ENCODE measurements at regions not wholly inside any gene's neighbourhood (a gene's known extent, or its start where the extent isn't known, plus 50 kb on each side); places are given as distances from the start of the nearest gene placed in this dataset.
"Not testable (repeated sequence)": the region's sequence is repeated elsewhere in the genome, so short reads cannot be mapped to it uniquely, and the experiment has no call there.

DNA sequence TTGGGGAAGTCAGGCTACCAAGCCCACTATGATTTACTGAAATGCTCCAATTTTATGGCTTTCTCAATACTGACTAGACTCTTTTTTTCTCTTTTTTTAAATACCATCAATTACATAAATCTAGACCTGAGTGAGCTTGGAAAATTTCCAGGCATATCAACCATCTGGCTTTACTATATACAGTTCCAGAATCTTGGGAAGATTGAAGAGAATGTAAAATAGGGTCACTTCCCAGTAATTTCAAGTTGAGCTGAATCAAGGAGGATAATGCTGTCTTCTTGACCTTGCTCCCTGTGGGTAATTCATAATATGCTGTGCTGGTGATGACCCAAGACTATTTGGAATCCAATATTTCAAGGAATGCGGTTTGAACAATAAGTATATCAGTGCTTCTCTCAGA is 108.1 kb downstream of the MAP3K21 start:
- DNase-seq (ENCODE audit: low spot score) = no peak

DNA sequence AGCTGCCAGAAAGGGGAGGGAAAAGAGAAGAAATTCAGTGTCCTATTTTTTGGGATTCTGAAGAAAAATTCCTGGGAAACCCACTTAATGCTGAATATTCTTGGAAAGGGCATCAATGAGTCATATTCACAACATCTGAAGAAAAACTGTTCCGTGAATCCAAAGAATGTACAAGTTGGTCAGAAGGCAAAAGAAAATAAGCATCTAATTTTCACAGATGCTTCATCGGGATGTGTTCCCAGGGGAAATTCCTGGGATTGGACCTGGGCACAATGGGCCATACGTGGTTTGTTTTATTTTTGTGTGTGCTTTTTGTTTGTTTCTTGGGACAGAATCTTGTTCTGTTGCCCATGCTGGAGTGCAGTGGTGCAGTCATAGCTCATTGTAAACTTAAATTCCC is 112.2 kb downstream of the MAP3K21 start:
- DNase-seq (ENCODE audit: low spot score) = no peak

DNA sequence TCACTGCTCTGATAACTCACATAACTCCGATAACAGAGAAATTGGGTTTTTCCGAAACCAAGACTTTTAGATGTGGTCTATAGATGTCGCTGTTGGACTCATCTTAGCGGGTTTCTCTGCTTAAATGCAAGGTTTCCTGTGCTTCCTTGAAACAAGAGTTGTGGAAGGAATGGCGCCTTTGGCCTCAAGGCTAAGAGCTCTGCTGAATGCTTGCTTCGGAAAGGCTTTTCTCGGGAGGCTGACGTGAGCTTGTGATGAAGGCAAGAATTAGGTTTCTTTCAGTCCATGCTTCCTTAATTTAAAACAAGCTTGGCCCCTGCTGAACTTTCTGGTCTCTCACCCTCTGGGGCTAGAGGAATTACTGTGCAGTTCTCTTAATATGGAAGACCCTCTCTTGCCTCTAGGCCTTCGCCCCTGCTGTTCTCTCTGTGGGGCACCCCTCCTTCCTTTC is 113.5 kb downstream of the MAP3K21 start:
- DNase-seq (ENCODE audit: low spot score) = peak; percentile 80

DNA sequence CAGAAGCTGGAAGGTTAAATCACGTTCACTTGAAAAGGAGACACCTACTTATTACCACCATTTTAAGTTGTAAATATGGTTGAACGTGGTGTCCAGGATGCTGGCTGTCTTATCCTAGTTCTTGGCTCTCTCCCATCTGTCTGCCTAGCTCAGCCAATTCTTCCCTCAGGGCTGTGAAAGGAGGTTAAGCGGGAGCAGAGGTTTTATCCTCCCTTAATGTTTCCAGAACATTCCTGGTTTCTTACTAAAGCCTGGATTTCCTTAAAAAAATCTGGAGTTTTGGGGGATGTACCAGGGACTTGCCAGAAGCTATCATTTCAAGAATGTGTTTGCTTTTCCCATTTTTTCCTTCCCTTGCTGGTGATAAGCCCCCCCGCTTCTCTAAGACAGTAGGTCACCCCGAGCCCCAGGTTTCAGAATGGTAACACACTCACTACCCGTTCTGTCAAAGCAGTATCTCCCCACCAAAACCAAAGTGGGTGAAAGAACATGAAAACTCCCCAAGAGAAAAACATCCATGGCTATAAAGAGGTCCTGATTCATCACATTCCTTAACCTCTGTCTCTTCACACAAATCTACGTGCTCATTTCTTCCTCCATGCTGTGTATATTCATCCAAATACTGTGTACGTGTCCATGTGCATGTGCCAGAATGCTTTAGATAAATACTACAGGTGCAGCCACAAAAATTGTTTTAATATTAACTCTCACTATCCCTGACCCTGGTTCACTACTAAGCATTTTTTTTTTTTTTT is 114.7 kb downstream of the MAP3K21 start:
- DNase-seq (ENCODE audit: low spot score) = peak; percentile 28

DNA sequence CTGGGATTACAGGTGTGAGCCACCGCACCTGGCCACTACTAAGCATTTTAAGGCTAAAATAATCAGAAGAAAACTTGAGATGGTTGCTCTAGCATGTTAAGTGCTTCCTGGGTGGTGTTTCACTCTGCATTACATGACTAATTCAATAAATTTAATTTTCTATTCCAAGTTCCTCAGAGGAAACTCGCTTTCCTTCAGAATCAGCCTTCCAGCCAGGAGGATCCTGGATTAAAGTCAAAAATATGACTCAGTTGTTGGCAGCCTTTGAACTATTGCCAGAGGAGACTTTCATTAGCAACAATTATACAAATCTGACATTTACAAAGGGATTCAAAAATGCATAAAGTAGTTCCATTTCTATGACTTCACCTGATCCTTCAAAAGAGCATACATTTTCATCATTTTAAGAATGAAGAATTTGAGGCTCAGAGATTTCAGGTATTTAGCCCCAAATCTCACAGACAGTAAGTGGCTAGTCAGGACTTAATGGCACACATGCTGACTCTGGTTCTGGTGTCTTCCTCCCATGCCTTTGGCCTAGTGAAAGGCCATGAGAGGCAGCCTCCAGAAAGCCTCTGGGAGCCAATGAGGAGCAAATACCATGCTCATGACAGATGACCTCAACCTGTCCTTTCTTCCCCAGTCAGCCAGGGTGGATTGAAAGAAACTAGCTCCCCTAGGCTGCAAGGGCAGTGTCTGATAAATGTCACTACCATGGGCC is 115.7 kb downstream of the MAP3K21 start:
- peak; percentile 71 for DNase-seq (ENCODE audit: low spot score)

DNA sequence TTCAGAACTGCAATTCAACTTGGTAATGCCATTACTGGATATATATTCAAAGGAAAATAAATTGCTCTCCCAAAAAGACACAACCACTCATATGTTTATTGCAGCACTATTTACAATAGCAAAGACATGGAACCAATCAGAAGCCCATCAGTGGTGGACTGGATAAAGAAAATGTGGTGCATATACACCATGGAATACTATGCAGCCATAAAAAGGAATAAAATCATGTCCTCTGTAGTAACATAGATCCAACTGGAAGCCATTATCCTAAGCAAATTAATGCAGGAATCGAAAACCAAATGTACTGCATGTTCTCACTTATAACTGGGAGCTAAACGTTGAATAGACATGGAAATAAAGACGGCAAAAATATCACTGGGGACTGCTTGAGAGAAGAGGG is 117.0 kb downstream of the MAP3K21 start:
- DNase-seq (ENCODE audit: low spot score) = no peak

DNA sequence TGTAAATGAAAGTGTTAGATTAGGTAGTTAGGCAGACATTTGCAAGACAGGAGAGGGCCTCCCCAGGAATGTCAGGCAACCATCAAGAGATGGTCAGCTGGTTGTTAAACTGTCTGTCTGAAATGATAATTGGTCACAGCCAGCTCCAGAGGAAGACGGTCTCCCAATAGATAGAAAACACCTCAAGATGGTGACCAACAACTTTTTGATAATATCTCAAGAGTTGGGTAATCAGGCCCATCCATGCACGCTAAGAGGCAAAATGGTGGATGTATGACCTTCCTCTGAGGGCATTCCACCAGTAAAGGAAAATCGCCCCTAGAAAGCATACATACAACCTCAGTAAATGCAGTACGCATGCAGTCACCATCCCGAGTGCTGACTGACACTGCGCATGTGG is 118.2 kb downstream of the MAP3K21 start:
- no peak for DNase-seq (ENCODE audit: low spot score)

DNA sequence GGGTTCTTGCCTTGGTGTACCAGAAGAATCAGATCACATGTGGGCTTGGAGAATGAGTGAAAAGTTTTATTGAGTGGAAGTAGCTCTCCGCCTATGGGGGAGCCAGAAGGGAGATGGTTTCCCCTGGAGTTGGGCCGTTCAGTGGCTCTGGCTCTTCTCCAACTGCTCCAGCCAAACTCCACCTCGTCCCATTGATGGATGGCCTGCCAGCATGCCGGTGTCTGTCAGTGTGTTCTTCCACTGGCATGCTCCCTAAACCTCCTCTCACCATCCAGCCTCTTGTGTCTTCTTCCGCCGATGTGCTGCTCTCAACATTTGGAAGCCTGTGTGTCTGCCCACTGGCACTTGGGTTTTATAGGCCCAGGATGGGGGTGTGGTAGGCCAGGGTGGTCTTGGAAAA is 119.4 kb downstream of the MAP3K21 start:
- DNase-seq (ENCODE audit: low spot score) = no peak

DNA sequence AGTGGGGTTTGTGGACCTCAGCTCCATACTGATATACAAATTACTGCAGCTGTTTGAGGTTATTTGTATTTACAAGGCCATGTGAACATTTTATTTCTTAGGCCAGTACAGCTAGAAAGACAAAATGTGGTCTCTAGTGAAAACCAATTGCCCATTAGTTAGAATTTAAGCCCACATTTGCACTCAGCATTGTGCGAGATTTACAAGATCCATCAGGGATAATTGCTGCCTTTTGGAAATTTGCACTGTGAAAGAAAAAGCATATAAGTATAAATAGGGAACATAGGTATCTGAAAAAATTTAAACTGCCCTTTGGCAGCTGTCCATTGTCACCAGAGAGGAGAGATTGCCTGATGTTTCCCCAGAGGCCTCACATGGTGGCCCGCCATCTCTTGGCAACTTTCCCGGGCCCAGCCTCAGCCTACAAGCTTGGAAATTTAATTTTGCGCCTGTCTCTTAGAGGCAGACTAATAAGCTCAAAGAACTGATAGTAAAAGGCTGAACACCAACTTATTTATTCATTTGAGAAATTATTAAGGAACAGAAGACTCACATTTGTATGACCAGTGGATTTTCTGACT is 120.7 kb downstream of the MAP3K21 start:
- DNase-seq (ENCODE audit: low spot score) = no peak

DNA sequence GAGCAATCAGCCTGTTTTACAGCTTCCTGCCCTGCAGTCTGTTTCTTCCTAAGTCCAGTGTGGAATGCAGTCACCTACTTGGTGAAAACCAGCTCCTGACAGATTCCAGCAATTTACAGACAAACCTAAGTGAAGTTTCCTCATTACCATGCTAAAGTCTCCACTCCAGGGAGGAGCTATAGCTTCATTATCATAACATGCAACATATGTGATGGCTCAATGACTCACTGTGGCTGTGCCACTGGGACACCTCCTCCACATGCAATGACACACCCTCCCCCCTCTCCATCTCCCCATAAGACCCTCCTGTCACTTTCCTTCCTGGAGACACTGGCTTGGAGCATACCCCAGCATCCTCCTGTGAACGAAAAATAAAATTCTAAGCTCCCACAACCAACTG is 125.2 kb downstream of the MAP3K21 start:
- no peak for DNase-seq (ENCODE audit: low spot score)

DNA sequence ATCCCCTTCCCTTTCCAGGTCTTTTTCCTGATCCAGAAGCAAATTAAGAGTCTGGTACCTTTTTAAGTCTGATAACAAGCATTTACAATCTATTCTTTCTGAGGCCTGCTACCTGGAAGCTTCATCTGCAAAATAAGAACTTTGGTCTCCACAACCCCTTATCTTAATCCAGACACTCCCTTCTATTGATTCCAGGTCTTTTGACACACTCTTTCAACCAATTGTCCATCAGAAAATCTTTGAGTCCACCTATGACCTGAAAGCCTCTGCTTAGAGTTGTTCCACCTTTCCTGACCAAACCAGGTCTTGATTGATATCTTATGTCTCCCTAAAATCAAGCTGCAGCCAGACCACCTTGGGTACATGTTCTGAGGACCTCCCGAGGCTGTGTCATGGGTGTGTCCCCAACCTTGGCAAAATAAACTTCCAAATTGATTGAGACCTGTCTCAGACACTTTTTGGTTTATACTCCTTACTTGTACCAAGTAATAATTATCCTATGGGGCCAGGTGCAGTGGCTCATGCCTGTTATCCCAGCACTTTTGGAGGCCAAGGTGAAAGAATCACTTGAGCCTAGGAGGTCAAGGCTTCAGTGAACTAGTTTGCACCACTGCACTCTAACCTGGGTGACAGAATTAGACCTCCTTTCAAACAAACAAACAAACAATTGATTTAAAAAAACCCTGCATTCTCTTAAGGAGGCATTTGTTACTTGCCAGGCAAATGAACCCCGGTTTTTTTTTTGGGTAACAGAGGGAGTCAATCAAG is 126.1 kb downstream of the MAP3K21 start:
- DNase-seq (ENCODE audit: low spot score) = no peak

DNA sequence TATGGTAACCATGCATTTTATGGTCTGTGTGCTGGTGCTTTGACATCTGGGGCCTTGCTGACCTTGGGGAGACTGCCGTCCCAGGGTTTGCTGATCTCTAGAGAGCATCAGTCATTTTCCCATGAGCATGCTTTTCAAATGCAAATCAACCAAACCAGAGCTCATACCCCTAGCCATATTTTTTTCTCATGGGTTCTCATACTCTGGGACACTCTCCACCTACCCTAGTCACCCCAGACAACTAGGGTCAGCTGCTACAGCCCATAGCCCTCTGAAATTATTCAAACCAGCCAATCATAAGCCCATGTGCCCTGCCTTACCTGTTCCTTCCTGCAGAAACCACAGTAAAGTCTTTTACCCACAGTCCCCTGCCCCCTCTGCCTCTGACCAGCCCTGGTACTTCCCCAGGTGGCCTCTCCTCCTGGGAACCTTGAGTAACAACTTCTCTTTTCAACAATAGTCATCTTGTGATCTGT is 132.0 kb downstream of the MAP3K21 start:
- peak; percentile 2 for DNase-seq (ENCODE audit: low spot score)

DNA sequence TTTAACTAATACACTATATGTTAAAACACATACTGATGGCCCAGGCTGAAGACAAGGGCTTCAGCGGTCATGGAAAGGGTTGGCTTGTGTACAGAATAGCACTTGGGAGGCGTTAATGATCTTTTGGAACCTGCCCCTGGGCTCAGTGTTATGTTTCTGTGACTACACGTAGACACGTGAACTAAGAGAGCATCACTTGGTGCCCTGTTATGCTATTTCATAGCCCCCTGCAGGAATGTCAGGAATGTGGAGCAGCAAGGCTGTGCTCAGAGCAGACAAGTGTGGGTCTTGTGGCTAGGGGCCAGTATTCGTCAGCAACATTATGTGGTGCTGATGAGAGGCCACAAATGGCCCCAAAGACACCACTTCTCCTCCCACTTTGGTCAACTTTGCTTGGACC is 132.4 kb downstream of the MAP3K21 start:
- DNase-seq (ENCODE audit: low spot score) = peak; percentile 70

DNA sequence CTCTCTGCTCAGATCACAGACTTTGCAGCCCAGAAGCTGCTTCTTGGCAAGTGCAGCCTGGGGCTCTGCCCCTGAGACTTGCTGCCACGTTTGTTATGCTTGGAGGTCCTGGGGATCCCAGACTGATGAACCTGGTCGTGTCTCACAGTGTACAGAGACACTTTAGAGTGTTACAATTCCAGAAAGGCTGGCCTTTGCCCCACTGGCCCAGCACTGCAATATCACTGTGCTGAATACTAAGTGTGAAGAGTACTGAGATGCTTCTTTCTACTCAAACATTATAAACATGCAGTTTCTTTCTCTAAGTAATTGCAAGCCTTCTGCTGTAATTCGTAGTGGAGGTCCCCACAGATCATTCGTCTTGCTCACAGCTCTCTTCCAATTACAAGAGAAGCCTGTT is 133.2 kb downstream of the MAP3K21 start:
- no peak for DNase-seq (ENCODE audit: low spot score)

DNA sequence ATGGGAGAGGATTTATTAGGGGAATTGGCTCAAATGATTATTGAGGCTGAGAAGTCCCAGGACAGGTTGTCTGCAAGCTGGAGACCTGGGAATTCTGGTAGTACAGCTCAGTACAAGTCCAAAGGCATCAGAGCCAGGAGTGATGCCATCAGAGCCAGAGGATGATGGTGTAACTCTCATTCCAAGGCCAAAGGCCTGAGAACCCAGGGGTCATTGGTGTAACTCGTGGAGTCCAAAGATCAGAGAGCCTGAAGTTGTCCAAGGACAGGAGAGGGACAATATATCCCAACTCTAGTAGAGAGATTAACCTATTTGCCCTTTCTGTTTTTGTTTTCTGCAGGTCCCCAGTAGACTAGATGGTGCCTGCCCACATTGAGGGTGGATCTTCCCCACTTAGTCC is 134.3 kb downstream of the MAP3K21 start:
- no peak for DNase-seq (ENCODE audit: low spot score)

DNA sequence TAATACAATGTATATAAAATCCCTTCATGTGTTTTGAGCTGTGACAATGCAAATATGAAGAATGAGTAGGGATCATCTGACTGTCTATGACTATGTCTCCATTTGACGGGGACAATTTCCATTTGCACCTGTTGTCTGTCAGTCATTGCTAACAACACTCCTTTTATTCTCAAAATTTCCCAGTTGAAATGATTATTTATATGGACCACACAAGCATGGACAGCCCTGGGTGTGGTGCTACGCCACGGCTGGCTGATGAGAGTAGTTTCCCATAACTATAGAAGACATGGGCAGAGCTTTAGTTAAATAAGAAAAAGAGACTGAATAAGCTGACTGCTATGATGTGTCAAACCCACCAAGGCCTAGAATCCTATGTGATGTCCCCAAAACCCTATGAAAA is 135.8 kb downstream of the MAP3K21 start:
- no peak for DNase-seq (ENCODE audit: low spot score)

DNA sequence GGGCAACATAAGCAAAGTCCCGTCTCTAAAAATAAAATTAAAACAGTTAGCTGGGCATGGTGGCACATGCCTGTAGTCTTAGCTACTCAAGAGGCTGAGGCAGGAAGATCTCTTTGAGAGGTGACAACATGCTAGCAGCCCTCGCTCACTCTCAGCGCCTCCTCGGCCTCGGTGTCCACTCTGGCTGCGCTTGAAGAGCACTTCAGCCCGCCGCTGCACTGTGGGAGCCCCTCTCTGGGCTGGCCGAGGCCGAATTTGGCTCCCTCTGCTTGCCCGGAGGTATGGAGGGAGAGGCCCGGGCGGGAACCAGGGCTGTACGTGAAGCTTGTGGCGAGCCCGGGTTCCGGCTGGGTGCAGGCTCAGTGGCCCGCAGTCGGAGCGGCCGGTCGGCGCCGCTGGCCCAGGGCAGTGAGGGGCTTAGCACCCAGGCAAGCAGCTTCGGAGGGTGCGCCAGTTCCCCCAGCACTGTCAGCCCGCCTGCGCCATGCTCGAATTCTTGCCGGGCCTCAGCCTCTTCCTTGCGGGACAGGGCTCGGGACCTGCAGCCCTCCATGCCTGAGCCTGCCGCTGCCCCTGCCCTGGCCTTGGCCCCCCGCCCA is 138.3 kb downstream of the MAP3K21 start:
- DNase-seq (ENCODE audit: low spot score) = no peak

DNA sequence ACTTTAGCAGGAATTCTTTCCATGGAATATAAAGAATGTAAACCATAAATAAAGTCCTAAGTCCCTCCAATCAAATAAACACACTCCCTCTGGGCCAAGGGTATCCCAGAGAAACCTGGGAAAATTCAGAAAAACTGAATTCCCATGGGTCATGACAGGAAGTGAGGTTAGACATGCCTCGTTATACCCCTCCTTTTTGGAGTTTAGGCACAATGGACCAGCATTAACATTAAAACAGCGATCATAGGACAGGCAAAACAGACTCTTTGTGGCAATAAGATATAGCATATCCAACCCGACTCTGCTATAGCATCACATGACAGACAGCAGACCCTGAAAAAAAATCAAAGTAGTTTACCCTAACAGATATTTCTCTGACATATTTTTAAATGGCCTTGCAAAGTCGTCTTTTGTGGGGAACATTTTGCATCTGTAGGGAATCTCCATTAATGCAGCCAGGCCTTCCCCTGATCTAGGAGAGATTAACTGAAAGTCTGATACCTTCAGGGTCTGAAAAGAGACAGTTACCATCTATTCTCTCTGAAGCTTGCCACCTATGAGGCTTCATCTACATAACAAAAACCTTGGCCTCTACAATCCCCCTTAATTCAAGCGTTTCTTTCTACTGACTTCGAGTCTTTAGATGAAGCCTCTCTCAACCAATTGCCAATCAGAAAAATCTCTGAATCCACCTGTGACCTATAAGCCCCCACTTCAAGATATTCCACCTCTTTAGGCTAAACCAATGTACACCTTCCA is 143.0 kb upstream of the KCNK1 start:
- DNase-seq (ENCODE audit: low spot score) = no peak

DNA sequence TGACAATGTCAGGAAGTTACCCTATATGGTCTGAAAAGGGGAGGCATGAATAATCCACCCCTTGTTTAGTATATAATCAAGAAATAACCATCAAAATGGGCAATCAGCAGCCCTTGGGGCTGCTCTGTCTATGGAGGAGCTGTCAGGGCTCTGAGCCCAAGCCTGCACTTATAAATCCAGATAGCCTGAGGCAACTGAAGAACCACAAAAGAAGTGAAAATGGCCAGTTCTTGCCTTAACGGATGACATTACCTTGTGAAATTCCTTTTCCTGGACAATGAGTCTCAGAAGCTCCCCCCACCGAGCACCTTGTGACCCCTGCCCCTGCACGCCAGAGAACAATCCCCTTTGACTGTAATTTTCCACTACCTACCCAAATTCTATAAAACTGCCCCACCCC is 142.1 kb upstream of the KCNK1 start:
- not testable (repeated sequence) for DNase-seq (ENCODE audit: low spot score)

DNA sequence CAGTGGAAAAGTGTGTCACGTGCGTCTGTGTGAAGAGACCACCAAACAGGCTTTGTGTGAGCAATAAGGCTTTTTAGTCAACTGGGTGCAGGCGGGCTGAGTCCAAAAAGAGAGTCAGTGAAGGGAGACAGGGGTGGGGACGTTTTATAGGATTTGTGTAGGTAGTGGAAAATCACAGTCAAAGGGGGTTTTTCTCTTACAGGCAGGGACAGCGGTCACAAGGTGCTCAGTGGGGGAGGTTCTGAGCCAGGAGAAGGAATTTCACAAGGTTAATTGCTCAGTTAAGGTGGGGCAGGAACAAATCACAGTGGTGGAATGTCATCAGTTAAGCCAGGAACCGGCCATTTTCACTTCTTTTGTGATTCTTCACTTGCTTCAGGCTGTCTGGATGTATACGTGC is 141.1 kb upstream of the KCNK1 start:
- DNase-seq (ENCODE audit: low spot score) = not testable (repeated sequence)

DNA sequence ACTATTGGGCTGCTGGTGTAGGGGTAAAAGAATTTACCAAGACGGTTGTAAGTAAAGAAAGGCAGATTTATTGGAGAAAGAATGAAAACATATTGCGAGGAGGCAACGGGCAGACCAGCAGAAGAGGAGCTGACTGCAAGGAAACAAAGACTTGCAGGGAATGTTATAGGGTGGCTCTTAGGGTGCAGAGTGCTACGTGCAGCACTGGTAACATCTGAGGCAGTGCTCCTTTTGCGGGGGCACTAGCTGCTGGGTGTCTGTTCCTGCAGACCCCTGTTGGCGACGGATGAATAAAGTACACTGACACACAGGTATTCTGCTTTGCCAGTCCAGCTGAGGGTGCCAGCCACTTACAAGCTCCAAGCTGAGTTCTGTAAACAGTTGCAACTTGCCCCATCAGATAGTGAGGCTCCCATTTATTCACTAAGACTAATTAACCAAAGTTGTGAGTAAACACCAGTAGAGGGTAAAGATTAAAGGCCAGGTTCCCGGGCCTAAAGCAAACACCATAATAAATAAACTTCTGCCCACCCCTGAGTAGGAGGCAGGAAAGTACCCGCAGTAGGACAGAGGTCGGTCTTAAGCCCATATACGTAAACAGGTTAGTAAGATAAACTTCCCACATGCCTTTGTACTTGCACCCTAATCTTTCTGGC is 140.2 kb upstream of the KCNK1 start:
- no peak for DNase-seq (ENCODE audit: low spot score)

All from kidney tubule cell (primary cell).